Eye (tissue), 1 donor: ENCODE measurements at regions not wholly inside any gene's neighbourhood (a gene's known extent, or its start where the extent isn't known, plus 50 kb on each side); places are given as distances from the start of the nearest gene placed in this dataset.
A peak's percentile ranks its signal among the peaks of the same experiment; 100 is the strongest.

Source experiments
- DNase-seq: peaks from one replicate; pipeline ENCODE4 v3.0.0-alpha.2; 2015

DNA sequence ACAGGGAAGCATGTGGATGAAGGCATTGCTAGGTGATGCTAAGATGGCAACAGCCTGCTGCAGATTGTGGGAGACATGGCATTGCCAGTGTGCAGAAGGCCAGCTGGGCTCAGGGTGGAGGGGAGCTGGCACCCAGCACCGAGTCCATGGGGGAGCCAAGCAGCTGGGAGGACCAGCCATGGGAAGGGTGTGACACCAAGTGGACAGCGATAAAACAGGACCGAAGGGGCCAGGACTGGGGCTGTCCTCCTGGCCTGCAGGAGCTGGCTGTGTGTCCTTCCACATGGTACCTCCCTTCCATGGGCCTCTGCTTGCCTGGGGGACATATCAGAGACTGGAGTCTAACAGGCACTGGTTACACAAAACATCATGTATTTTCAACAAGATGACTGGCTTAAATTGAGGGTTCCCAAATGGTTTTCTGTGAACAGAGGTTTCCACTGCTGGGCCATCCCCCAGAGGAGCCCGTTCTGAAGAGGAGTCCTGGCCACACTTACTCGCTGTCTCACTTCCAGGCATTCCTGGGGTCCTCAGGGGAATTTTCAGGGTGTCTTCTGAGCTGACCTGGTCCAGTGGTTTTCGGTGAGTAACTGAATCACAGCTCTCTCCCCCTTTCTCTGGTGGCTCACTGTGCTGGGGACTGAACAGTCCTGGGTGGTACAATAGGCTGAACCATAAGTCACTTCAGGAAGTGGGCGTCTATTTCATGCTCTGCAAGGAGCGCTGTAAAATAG, 60.4 kb upstream of the TNP1 start:
- DNase-seq, result no peak

- no peak for DNase-seq
These were observed 58.3 kb upstream of the TNP1 start for GRCh38 chr2:216918088-216918680.

DNA sequence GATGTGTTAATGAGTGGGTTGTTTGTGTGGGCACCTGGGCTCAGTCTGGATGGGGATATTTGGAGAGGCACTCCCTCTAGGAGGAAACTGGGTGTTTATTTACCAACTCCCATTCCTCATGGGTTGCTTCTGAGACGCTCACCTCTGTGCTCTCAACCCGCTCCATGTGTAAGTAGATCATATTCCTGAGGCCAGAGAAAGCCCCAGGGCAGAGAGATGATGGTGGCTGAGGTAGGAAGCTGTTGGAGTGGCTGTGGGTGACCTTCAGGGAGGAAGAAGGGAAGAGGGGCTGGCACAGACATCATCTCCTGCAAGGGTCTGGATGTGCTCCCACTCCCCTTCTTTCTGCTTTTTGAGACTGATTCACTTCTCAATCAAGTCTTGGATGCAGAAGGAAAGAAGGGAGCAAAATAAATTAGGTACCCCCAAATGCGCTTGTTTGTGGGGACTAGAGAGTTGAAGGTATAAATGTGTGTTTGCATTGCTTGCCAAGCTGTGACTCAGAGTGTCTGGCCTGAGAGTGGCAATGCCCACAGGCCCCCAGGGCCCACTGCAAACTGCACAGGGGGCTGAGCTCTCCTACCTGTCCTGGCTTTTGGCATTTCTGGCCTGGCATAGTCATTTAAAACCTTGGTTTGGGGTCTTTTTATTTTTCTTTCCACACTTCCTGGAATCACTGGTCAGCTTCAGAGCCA, 57.2 kb upstream of the TNP1 start:
- no peak for DNase-seq

DNA sequence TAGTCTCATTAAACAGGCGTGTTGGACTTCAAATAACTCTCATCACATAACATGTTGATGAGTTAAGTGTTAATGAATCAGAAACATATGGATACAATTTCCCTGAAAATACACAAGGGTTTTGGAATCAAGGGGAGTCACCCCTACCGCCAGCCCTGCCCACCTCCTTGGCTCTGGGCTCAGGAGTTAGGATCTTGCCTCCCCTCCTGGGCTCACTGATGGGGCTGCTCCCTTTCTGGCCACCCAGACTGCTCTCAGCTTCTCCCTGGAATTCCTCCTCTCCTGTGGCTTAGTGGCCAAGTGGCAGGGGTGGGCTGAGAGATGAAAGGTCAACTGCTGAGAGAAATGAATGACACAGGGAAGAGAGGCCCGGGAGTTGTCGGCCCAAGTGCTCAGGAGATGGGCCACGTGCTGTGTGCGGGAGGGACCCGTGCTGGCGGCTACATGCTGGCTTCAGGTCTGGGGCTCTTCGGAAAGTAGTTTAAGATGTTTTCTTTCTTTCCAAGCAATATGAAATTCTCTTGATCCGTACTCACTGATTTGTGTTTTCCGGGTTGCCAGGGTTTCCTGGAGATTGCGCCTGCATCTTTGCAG, 55.8 kb upstream of the TNP1 start:
- DNase-seq, result no peak

GRCh38 chr2:216914491-216914890, 54.6 kb upstream of the TNP1 start:
- DNase-seq, result no peak

DNA sequence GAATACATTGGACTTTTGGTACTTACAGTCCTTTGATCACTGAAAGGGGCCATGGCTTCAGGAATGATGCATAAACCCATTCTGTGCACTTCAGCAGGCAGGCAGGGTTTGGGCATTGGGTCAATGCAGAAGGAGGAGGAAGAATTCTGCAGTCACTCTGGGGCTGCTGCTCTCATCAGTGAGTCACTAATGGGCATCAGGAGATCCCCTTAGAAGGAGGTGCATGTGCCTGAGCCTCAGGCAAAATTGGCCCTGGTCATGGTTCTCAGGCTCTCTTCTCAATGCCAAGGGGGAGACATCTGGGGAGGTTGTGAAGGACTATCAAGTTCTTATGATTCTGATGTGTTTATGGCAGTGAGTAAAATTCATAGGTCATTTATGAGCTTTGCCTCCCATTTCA, 52.0 kb upstream of the TNP1 start:
- no peak for DNase-seq

DNA sequence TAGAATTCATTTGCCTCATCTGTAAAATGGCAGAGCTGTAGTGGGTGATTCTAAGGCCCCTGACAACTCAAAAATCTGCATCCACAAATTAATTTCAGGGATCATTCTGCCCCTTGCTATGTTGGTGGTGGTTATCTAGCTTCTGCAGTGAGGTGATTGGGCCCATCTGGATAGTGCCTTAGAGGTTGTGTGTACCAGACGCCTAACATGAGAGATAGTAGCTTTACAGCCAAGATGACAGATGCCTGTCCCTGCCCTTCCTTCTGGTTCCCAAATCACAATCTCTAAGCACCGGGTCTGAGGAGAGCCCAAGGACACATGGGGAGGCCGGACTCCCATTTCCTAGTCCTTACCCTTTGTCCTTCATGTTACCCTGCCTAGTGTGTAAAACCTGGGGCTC, 51.1 kb upstream of the TNP1 start:
- no peak for DNase-seq

DNA sequence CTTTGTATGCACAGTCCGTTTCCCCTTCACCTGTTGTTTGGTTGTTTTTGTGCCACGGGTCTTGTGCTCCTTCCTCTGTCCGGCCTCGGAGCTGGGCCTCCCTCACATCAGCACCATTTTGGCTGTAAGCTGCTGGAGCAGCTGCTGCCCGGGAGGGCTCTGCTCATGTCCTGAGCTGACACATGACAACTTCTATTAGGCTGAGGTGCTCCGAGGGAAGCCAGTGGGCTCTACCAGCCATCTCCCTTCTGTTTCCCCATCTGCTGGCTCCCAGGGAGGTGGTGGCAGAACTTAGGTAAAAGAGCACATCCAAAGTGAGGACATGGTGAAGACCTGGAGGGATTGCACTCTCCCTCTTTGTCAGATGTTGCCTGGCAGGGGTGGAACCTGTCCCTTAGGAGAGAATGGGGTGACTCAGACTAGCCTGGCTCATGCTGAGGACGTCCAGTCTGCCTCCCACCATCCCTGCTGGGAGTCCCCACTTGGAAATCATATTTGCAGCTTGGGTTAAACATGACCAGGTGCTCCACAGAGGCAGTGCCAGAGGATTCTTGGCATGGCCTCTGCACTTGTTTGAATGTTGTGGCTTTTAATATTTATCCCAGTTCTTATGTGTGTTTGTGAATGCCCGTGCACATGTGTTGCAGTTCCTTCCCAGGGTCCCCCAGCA, 49.8 kb upstream of the TNP1 start:
- peak; percentile 83 for DNase-seq
